Right lung (tissue), 2 donors: ENCODE measurements at regions not wholly inside any gene's neighbourhood (a gene's known extent, or its start where the extent isn't known, plus 50 kb on each side); places are given as distances from the start of the nearest gene placed in this dataset.

Experiments used
- DNase-seq, 2 donors: peaks; one replicate each; pipeline ENCODE4 v3.0.0-alpha.2; 2013

GRCh38 chr2:42877936-42878335, 85.6 kb upstream of the HAAO start:
- no peak for DNase-seq

DNA sequence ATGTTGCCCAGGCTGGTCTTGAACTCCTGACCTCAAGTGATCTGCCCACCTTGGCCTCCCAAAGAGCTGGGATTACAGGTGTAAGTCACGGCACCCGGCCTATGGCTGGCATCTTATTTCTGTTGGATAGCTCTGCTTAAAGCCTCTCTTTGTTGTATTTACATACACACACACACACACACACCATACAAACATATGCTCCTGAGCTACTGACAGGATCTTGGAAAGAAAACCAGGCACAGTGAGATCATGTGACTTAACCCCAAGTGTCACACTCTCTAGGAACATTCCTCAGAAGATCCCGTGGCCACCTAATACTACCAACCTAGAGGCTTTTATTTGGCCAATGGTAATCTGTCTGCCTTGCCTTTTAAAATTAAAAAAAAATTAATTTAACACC, 85.1 kb upstream of the HAAO start:
- DNase-seq = no peak

DNA sequence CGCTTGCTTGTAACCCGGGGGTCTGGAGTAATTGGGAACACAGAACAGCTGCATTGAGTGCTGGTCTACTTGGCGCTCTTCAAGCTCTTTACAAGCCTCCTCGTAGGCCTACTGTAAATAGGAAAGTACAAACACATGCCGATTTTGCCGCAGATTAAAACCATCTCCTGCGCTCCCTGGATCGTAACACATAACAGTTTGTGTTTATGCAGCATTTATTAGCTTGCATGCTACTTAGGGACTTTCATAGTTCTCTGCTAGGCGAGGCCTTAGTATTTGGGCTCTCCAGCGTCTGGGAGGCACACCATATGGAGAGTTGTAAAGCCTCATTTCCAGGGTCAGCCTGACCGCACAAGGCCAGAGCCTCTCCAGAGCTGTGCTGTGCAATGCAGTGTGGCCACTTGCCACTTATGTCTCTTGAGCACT, 84.0 kb upstream of the HAAO start:
- DNase-seq = peak; percentile 64 to 79

DNA sequence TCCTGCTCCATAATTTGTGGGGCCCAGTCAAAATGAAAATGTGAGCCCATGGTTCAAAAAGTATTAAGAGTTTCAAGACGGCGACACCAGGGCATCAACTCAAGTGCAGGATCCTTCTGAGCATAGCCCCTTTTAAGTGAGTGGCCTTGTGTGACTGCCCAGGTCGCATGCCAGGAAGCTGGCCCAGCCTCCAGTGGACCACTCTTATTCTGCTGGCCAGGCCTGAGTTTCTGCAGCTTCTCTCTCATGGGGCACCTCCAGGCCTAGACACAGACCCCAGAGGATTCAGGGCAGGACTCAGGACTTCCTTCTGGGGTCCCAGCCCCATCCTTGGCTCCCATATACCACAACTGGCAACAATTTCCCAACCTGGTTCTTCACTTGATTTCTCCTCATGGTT, 83.5 kb upstream of the HAAO start:
- no peak for DNase-seq

GRCh38 chr2:42874949-42875801, 82.8 kb upstream of the HAAO start:
- no peak for DNase-seq

GRCh38 chr2:42872721-42873120, 80.3 kb upstream of the HAAO start:
- DNase-seq = no peak

GRCh38 chr2:42871372-42871771, 79.0 kb upstream of the HAAO start:
- DNase-seq = no peak

GRCh38 chr2:42868874-42869273, 76.5 kb upstream of the HAAO start:
- no peak for DNase-seq

- no peak for DNase-seq
Measured at GRCh38 chr2:42868096-42868495, 75.7 kb upstream of the HAAO start.

DNA sequence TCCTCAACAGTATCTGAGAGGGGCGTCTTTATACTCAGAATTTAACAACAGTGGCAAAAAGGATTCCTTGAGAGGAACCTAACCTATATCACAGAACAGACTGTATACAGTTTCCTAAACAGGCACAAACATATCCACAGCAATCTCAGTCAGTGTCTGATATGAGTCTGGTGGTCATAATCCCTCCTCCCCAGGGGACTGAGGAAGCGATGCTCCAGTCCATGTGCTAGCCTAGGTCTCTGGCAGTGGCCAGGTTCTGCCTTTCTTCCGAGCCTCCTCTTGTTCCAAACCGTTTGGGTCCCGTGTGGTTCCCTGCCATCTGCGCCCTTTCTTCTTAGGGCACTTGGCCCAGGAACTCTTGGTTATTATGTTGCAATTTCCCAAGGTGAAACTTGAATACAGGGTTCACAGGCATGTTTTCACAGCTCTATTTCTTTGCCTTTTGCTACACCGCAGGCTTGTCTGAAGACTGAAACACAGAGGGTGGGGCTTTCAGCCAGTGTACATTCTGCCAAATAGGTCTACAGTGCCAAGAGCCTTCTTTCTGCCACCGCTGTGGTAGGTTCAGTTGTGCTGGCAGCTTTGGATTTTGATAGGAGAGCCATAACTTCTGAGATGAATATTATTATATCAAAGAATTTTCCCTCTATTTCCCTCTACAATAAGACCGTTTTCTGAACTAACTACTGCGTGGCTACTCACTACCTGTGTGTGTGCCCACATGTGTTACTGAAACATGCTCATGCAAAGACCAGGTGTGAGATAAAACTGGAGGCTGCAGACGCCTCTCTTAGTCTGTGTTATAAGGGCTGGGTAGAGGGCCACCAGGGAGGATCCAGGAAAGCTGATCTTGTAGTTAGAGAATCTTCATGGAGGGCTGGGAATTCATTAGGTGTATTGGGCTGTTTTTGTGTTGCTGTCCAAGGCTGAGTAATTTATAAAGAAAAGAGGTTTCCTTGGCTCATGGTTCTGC, 75.0 kb upstream of the HAAO start:
- DNase-seq = no peak

GRCh38 chr2:42865884-42866881, 73.8 kb upstream of the HAAO start:
- no peak for DNase-seq

- no peak for DNase-seq
Measured at GRCh38 chr2:42864641-42865280, 72.4 kb upstream of the HAAO start.

DNA sequence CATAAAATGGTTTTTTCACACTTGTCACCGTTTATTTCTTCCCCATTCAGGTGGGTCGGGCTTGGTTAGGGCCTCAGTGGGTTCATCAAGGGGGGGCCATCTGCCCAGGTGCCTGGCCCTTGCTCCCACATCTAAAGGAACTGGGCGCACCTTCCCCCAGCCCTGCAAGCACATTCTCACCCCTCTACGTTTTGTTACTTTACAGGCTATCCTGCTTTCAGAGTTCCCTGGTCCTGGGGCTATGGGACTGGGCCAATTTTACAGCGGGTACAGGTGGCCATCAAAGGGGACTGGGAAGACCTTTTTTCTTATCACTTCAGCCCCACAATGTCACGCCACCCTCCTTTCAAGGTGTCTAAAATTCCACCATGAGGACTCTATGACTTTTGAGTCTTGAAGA, 71.8 kb upstream of the HAAO start:
- DNase-seq = no peak

GRCh38 chr2:42863751-42864150, 71.4 kb upstream of the HAAO start:
- no peak for DNase-seq

GRCh38 chr2:42863320-42863719, 70.9 kb upstream of the HAAO start:
- DNase-seq = no peak

GRCh38 chr2:42862669-42863185, 70.3 kb upstream of the HAAO start:
- no peak for DNase-seq

GRCh38 chr2:42861321-42861720, 68.9 kb upstream of the HAAO start:
- DNase-seq = no peak

DNA sequence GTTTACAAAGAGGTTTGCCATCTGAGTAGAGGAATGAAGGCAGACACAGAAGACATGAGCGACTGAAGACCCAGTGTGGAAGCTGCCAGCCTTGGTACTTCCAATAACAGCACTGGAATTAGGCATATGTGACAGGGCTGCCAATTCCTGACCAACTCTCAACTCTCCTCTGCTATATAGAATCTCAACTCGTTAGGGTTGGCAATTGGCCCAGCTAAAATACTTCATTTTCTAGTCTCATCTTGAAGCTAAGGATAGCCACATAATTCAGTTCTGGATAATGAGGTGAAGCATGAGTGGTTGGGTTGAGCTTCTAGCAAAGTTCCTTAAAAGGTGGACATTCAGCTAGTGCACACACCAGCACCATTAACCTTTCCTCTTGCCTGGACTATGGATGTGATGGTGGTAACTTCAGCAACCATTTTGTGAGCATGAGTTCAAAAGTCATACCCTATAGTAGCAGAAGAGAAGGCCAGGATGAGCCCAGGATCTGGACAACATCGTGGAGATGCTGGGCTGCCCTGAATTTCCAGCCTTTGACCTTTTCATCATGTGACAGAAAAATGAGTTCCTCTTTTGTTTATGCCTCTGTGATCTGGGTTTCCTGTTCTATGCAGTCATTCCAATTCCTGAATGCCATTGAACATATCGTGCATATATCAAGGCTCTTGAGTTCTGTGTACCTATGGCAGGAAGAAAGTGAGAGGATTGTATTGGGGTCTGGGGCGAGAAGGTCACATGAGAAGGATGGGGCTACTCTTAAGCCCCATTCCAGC, 68.1 kb upstream of the HAAO start:
- DNase-seq = no peak

GRCh38 chr2:42859791-42860190, 67.4 kb upstream of the HAAO start:
- no peak for DNase-seq

DNA sequence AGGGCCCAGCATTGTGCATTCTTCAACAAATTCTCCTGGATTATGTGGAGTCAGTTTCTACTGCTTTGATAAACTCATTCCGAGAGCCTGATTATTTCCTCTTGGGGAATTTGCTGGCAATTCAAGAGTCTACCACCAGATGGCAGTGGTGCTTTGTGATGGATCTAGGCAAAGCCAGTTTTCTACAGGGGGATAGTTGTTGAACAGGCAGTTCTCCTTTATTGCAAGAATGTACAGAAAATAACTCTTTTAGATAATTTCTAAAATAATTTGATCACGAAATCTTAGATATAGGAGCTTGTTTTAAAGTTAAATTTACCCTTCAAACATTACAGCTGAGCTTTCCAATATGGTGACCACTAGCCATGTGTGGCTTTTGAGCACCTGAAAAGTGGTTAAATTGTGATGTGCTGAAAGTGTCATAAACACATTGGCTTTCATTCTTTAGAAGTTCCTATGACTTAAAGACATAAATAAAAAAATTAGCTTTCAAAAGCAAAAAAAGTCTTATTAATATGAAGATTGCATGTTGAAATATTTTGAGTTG, 66.7 kb upstream of the HAAO start:
- DNase-seq = peak in 1 of 2 donors; percentile 70
